Stimulated activated CD8-positive, alpha-beta memory T cell treated with anti-CD3 and anti-CD28 coated beads, Interleukin-7, amount 100 ng/mL, for 4 hours (primary cell): ENCODE measurements at regions not wholly inside any gene's neighbourhood (a gene's known extent, or its start where the extent isn't known, plus 50 kb on each side); places are given as distances from the start of the nearest gene placed in this dataset.
"Not testable (repeated sequence)": the region's sequence is repeated elsewhere in the genome, so short reads cannot be mapped to it uniquely, and the experiment has no call there.

Source experiments
- DNase-seq, 2 donors: peaks; one replicate each; pipeline ENCODE4 v3.0.0-alpha.2; 2020; ENCODE audit warnings: low read depth in 2 of 2

- DNase-seq, result no peak
Observed at GRCh38 chr11:104776501-104777170, 121.6 kb downstream of the CASP12 start.

GRCh38 chr11:104774578-104774977 is 123.7 kb downstream of the CASP12 start:
- DNase-seq, result no peak

GRCh38 chr11:104772806-104773241 is 125.4 kb downstream of the CASP12 start:
- DNase-seq, result no peak

GRCh38 chr11:104771763-104772162 is 126.5 kb downstream of the CASP12 start:
- no peak for DNase-seq

GRCh38 chr11:104771046-104771445 is 127.2 kb downstream of the CASP12 start:
- DNase-seq, result not testable (repeated sequence)

- DNase-seq, result no peak
Observed at GRCh38 chr11:104765401-104766095, 132.7 kb downstream of the CASP12 start.

- no peak for DNase-seq
Observed at GRCh38 chr11:104764710-104765045, 133.6 kb downstream of the CASP12 start.

GRCh38 chr11:104763930-104764709 is 134.1 kb downstream of the CASP12 start:
- no peak for DNase-seq

GRCh38 chr11:104761511-104761910 is 136.7 kb downstream of the CASP12 start:
- no peak for DNase-seq

- DNase-seq, result no peak
Observed at GRCh38 chr11:104759464-104759863, 138.8 kb downstream of the CASP12 start.

GRCh38 chr11:104738918-104739317 is 159.3 kb downstream of the CASP12 start:
- no peak for DNase-seq

GRCh38 chr11:104738208-104738607 is 160.1 kb downstream of the CASP12 start:
- DNase-seq, result no peak

GRCh38 chr11:104736502-104736901 is 161.8 kb downstream of the CASP12 start:
- DNase-seq, result no peak

GRCh38 chr11:104734998-104735397 is 163.3 kb downstream of the CASP12 start:
- no peak for DNase-seq

- DNase-seq, result no peak
Observed at GRCh38 chr11:104731890-104732289, 166.4 kb downstream of the CASP12 start.

GRCh38 chr11:104728927-104729326 is 169.3 kb downstream of the CASP12 start:
- no peak for DNase-seq

- no peak for DNase-seq
Observed at GRCh38 chr11:104727768-104728167, 170.5 kb downstream of the CASP12 start.

- no peak for DNase-seq
Observed at GRCh38 chr11:104727095-104727494, 171.2 kb downstream of the CASP12 start.

GRCh38 chr11:104725796-104726408 is 172.4 kb downstream of the CASP12 start:
- DNase-seq, result no peak

- DNase-seq, result no peak
Observed at GRCh38 chr11:104713401-104713800, 184.9 kb downstream of the CASP12 start.

- peak; percentile 57 to 74 for DNase-seq
Observed at GRCh38 chr11:104705490-104706190, 192.6 kb downstream of the CASP12 start.

GRCh38 chr11:104704888-104705287 is 193.4 kb downstream of the CASP12 start:
- no peak for DNase-seq
